Activated CD8-positive, alpha-beta memory T cell treated with anti-CD3 and anti-CD28 coated beads, Interleukin-2, amount 50 U/mL, for 1 hour (primary cell): ENCODE measurements at regions not wholly inside any gene's neighbourhood (a gene's known extent, or its start where the extent isn't known, plus 50 kb on each side); places are given as distances from the start of the nearest gene placed in this dataset.
"Not testable (repeated sequence)": the region's sequence is repeated elsewhere in the genome, so short reads cannot be mapped to it uniquely, and the experiment has no call there.

Experiments used
- DNase-seq: peaks from one replicate; pipeline ENCODE4 v3.0.0-alpha.2; 2020; ENCODE audit errors: extremely low read depth

DNA sequence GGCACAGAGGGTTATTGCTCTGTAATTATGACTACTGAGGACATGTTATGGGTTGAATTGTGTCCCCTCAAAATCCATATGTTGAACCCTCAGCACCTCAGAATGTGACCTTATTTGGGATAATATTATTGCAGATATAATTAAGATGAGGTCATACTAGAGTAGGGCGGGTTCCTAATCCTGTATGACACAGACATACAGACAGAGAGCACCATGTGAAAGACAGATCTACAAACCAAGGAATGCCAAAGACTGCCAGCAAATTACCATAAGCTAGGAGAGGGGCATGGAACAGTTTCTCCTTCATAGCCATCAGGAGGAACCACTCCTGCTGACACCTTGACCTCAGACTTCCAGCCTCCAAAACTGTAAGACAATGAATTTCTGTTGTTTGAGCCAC is 115.2 kb upstream of the OTUD4 start:
- no peak for DNase-seq

DNA sequence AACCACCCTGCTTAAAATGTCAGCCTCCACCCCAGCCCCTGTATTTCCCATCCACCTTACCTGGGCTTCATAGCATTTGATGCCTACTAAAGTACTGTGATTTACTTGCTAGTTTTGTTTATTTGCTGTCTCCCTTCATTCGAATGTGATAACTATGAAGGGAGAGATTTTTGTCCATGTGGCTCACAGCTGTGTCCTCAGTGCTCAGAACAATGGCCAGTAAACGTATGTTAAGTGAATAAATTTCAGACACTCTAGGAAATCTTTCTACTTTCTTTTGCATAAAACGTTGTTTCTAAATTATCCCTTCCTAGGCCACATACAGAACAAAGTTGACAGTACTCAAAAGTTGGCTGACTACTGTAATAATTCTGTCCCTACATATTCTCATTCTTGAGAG is 114.7 kb upstream of the OTUD4 start:
- no peak for DNase-seq

DNA sequence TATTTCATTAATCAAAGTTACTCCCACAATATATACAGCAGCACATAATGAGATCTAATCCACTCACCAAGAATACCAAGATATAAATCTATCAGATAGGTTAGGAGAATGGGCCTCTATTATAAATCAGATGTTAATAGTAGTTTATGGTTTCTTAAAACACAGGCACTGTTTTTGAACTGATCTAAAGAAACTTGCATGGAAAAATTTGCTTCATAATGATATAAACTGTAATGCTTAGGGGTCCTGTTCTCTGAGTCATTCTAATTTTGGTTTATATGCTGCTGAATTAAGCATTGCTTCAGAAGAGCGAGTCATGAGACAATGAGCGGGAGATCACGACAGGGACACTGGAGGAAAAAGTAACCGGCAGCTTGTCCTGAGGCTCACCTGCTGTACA is 113.3 kb upstream of the OTUD4 start:
- DNase-seq, result no peak

DNA sequence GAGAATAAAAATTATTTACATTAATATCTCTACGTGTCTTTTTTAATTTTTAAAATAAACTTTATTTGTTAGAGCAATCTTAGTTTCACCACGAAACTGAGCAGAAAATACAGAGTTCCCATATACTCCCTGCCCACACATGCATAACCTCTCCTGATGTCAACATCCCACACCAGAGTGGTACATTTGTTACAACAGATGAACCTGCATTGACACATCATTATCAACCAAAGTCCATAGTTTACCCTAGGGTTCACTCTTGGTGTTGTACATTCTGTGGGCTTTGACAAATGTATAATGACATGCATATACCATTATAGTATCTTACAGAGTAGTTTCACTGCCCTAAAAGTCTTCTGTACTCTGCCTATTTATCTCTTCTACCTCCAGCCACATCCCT is 110.6 kb upstream of the OTUD4 start:
- no peak for DNase-seq

DNA sequence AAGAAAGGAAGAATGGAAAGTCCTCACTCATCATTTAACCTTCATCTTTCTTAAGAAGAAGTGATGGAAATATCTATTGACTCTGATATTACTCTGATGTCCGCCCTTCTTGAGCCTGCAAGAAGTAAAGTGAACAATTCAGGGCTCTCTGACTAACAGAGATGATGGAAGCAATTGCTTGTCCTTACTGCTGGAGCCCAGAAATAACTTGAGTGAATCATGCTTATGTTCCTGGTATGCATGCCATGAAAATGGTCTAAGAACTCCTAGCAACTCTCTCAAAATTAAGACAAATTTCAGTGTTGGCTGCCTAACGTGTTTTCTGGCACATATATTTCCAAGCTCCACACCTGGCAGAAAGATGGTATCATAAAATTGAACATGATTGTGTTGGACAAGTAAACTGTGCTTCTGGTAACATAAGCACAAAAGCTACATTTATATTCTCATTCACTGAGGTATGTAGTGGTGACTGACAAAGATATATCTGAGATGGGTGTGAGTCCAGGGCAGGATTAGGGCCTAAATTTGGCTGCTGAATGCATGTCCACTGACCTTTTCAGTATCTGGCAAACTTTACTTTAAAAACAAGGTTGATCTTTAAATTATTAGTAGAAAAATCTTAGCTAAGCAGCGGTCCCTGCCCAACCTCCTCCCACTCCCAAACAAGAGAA is 109.2 kb upstream of the OTUD4 start:
- no peak for DNase-seq

DNA sequence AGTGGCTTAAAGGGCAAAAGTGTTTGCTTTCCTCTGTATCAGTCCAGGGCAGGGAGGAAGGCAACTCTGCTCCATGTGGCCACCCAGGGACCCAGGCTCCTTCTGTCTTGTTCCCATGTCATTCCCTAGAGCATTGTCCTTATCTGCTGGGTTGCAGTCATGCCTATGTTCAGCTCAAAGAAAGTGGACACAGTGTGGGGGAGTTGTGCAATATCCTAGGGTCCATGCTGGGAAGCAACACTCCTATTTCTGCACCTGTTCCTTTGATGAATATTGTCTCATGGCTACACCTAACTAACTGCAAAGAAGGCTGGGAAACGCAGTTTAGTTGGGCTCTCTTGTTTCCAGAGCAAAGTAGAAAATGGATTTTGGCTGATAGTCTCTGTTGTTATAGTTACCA is 107.0 kb upstream of the OTUD4 start:
- no peak for DNase-seq

DNA sequence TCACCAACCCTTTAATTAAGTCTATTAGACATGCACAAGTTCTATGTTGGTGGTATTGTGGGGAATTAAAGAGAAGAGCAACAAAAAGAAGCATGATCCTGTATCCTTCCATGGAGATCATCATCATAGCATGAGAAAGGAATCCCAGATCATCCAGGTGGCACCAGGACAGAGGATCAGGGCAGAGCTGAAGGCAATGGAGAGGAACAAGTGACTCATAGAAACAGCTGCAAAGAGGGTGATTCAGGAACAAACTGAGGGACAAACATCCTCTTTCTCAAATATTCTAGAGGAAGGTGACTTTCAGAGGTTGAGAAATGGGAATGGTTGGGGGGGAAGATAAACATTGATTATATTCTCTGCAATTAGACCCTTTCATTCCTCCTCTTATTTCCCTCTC is 105.5 kb upstream of the OTUD4 start:
- no peak for DNase-seq

DNA sequence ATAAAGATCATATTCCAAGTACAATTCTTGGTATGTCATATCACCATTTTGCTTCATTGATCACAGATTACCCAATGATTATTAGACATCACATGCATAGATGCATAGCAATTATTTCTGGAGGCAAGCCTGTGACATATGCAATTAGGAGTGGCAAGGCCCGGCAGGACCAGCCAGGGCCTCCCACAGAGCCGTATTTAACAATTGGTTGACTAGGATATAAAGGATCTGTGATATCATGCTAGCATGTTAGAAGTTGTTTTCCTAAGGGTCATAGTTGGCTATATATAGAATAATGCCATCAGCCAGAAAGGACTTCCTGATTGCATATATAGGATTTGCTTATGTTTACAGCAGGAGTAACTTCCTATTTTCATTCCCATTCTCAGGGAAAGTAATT is 103.5 kb upstream of the OTUD4 start:
- no peak for DNase-seq

DNA sequence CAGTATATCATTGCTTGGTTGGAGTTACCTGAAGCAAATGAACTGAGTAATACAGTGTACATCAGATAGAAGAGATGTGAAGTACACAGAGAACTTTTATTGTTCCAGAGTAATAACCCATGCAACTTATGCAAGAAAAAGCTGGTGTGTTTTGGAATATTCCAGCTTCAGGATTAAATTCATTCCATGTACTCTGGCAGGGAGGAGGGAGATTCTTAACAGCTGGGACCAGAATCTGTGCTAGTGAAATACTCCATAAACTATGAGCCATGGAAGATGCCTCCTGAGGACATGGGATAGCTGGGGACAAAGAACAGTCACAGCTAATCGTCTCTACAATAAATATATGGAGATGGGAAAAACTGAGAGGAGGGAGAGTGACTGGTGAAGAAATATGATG is 101.6 kb upstream of the OTUD4 start:
- no peak for DNase-seq

DNA sequence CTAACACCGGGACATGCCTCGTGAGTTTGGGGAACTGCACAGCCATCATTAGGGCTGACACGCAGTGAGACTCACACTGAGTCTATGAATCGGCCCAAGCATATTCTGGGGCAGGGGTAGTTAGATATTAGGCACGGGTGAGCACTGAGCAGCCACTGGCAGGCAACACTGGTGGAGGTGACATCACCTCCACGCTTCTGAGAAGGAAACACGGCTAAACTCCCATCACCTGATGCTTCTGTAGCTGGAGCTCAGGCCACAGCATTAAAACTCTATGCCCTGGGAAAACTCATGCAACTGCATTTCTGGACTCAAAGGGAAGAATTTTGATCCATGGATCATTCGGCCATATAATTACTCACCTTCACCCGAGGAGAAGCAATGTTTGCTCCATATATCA is 100.8 kb upstream of the OTUD4 start:
- DNase-seq, result no peak

DNA sequence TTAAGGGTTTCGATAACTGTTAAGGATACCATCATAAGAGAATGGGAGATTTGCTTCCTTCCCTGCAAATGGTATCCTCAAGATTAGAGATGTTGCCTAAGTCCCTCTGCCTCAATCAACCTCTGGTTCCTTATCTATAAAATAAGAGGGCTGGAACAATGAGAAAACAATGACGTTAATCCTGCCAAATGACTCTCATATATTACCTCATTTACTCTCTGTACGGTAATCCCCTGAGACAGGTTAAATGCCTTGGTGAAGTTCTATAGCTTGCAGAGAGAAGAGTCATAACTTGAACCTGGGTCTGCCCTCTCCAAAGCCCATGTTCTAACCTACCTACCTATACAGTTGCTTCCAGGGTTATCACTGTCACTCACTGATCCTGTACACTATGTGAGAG is 100.2 kb upstream of the OTUD4 start:
- no peak for DNase-seq

DNA sequence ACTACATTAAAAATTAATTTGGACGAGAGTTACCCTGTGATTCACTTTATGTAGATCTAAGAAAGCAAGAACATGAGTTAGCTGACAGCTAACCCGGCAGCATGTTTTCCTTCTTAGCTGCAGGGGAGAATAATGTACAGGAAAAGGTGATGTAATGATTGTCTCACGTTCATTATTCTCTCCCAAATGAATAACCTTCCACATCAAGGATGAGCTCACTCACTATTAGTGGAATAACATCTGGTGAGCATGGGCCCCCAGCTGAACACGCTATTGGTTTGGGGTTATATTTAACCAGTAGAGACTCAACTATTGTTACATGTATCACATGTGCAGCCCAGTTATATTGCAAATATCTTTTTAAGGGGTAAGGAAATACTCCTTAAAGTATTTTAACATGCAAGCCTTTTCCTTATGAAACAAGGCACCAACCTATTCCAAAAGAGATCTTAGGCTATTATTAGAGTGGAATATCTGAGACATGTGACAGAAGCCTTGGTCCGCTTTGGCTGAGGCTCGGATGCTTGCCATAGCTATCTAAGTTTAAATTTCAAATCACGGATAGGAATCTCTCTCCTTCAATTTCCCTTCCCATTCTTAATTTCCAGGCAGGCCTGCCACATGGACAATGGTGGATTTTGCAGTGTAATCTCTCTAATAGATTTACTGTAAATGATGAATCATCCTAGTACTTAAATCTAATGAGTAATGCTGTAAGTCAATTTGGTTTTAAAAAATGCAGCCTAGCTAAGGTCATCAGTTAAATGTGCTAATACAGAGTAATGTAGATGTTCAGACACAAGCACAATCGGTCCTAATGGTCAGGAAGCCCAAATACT is 99.0 kb upstream of the OTUD4 start:
- DNase-seq, result no peak

DNA sequence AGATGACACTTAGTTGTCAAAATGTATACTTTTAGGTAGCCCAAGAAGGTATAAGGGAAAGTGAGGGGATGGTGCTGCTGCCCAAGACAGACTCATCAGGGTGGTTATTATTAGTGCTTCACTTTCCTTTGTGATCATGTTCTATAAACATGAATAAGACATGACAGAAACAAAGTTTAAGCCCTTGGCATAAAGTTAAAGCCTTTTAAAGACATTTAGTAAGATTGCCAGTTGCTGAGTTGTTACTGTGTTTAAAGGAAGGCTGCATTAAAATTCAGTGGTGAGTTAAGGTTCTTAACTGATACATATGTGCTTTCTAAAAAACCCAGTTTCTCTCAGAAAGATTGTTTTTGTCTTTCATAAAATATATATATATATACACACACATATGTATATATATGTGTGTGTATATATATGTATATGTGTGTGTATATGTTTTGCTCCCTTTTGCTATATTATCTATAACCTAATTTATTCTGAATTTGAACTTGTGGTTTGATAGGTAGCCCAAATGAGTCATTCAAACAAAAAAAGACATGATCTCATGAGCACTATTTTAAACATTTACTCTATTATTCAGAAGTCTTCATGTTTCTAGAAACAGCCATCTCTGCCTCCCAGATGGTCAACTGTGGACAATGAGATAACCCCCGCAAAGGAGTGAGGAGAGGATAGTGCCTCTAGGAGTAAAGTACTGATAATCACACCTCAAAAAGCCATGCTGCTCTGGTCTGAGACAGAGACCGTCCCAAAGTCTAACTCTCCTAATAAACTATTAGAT is 98.1 kb upstream of the OTUD4 start:
- no peak for DNase-seq

DNA sequence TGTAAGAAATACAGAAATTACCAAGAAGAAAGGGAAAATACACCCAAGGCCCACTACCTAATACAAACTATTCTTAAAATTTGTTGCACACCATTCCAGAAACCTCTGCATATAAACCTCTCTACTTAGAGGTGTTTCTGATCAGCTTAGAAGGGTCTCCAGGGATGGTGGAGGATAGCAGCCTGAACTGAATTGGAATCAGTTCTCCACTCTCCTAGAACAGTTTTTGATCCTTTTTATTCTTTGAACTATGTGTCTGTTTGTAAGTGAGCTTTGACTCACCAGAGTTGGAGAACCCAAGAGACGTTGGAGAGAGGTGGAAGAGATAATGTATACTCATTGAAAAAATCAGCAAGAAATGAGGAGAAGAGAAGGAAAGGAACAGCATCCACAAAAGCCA is 96.6 kb upstream of the OTUD4 start:
- DNase-seq, result no peak

DNA sequence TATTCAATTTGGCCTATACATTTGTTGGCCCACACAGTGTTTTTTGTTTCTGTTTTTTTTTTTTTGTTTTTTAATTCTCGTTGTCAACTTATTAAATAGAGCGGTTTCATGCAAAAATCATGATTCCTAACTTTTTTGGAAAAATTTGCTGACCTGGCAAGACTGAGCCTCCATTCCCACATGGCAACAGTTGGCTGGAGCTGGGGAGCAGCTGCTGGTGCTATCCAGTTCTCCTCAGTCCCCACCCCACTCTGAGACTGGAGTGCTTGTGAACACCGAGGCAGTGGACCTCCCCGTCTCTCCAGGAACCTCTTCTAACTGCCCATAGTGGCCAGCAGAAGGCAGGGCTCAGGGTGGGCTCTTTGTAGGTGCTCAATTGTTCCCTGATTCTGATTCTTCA is 95.7 kb upstream of the OTUD4 start:
- no peak for DNase-seq

DNA sequence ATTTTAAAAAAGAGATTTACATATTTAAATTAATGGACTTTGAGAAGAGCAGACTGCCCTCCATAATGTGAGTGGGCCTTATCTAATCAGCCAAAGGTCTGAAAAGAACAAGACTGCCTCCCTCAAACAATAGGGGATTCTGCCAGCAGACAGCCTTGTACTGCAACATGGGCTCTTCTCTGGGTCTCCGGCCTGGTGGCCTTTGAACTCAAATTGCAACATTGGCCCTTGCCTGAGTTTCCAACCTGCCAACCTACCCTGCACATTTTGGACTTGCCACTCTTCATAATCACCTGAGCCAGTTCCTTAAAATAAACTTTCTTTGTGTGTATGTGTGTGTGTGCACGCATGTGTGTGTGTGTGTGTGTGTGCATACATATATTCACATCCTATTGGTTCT is 90.8 kb upstream of the OTUD4 start:
- DNase-seq, result no peak

DNA sequence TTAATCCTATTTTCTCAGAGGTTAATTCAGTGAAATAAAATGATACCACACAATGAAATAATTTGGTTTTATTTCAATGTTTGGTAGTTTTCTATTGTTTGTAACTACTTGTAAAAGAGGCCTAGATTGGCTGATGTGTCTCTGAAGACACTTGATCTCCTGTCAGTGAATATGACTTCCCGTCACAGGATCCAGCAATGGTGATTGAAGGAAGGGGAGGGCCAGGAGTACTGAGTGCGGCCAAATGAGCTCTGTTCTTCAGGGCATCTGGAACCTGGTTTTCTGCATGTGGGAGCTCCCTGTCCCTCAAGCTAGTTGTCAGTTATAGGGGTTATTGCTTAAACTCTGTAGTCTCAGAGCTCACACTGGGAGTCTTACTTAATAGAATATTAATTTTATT is 86.5 kb upstream of the OTUD4 start:
- DNase-seq, result no peak

DNA sequence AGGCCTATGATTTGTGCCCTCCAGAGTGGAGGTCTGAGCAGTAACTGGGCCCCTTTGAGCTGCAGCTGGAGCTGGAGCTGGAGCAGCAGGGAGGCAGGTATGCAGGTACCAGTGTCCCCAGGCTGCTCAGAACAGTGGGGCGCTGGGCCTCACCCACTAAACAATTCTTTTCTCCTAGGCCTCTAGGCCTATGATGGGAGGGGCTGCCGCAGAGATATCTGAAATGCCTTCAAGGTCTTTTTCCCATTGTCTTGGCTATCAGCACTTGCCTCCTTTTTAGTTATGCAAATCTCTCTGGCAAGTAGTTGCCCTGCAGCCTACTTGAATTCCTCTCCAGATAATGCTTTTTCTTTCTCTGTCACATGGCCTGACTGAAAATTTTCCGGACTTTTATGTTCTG is 79.7 kb upstream of the OTUD4 start:
- DNase-seq, result no peak

DNA sequence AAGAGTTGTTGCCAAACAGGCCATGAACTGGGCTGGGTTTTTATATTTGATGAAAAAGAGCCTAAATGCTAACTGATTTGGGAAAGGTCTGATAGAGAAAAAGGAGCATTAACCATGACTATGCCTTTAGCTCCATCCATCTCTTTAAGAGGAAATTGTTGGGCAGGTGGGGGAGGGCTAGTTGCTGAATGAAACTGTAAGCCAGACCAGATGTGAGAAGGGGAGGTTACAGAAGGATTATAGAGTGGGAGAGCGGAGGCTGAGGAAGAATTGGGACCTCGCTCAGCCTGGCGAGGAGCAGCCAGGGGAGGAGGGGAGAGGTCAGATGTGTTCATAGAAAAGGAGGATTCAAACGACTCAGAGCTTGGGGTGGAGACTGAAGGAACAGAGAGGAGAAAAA is 74.9 kb upstream of the OTUD4 start:
- not testable (repeated sequence) for DNase-seq

DNA sequence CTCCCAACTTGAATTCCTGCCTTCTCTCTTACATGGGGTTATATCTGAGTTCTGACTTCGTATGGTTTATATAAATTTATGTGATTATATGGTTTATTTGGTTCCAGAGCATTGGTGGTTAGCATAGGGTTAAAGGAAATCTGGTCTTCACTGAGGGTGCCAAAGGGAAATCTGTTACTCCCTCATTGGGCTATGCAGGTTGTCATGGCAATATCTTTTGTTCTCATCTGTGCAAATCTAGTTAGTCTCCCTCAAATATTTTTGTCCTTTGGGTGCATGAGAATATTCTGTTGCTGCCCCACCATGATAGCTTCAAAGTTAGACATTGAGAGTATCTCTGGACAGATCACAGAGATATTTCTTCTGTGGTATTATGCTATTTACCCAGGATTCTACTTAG is 71.8 kb upstream of the OTUD4 start:
- DNase-seq, result no peak

DNA sequence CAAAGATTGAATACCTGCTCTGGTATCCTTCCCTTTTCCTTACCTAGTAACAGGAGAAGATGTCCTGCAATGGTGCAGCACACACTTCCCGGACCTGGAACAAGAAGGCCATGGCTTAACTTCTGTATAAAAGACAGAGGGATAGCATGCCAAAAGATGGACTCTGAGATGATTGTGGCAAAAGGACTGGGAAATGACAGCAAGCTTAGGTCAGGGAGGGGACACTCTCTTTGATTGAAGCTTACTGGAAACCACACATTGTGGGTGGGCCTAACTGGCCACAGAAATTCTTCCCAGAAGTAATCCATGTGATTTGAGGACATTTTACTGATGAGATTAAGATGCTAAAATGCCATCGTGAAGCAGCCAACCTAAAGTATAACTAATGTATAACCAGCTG is 71.0 kb upstream of the OTUD4 start:
- no peak for DNase-seq

DNA sequence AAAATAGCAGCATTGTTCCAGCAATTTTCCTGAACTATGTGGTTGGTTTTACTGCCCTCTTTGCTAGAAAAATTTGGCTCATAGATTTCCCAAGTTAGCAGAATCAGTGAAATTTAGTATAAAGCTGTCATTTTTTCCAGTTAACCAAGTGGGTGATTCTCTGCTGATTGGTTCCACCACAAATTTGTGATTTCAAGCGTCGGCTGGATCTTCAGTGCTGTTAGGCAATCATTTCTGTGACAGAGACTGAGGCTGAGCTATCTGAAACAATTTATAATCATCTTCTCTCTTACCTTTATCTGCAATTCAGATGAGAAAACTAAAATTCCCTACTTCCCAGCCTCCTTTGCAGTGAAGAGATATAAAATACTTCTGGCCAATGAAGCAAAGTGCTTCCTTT is 68.6 kb upstream of the OTUD4 start:
- no peak for DNase-seq

DNA sequence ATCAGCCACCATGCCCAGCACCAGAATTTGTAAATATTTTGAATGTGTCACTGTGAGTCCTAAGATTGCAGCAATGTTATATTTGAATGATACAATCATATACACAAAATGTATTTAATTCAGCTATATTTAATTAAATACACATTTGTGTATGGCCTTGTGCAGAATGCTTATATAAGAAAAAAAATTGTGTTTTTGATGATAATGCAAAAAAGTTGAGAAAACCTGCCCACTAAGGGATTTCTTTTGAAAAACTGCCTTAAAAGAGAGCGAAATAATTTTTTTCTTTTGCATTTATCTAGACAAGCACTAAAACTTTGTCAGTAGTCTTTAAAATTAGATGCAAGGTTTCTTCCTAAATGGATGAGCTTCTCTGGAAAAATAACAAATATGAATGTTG is 68.1 kb upstream of the OTUD4 start:
- no peak for DNase-seq
